H1 (cell line): ENCODE measurements at regions not wholly inside any gene's neighbourhood (a gene's known extent, or its start where the extent isn't known, plus 50 kb on each side); places are given as distances from the start of the nearest gene placed in this dataset.

Experiments used
- ASH2L ChIP-seq: fragments of 200-600, 300-600 bp; sonication (generic); IDR thresholded peaks from one replicate; pipeline ENCODE4 v1.7.1; 2017; ENCODE audit warnings: low read length
- BACH1 ChIP-seq: IDR thresholded peaks from 2 replicates; pipeline ENCODE4 v1.6.1; 2012; ENCODE audit warnings: low read length, improper control_type of control experiment
- CTBP2 ChIP-seq: IDR thresholded peaks from 2 replicates; pipeline ENCODE4 v1.7.0; 2011; ENCODE audit warnings: borderline replicate concordance, mild to moderate bottlenecking, moderate library complexity, mixed read lengths, low read length; ENCODE audit not compliant: insufficient read depth, insufficient read length
- KDM1A ChIP-seq: fragments of 200-600, 300-600 bp; sonication (generic); IDR thresholded peaks from 2 replicates; pipeline ENCODE4 v1.7.1; 2016; ENCODE audit warnings: mild to moderate bottlenecking, low read length, borderline replicate concordance
- KDM5A ChIP-seq: fragments of 200-600 bp; IDR thresholded peaks from 2 replicates; pipeline ENCODE4 v1.7.1; 2012; ENCODE audit warnings: mild to moderate bottlenecking, low read length, inconsistent platforms, mixed read lengths
- SP1 ChIP-seq: IDR thresholded peaks from 2 replicates; pipeline ENCODE4 v1.6.1; 2011; ENCODE audit warnings: low read depth, low read length

GRCh38 chr5:56683733-56684132 is 131.6 kb upstream of the MAP3K1 start (continued):
- TF ChIP-seq KDM1A (no peak), ASH2L (no peak), KDM5A (no peak), SP1 (no peak), BACH1 (no peak), CTBP2 (no peak)
